Activated T-helper 1 cell treated with anti-CD3 and anti-CD28 coated beads, Interleukin-2, amount 50 U/mL, for 16 hours (primary cell): ENCODE measurements at regions not wholly inside any gene's neighbourhood (a gene's known extent, or its start where the extent isn't known, plus 50 kb on each side); places are given as distances from the start of the nearest gene placed in this dataset.
A peak's percentile ranks its signal among the peaks of the same experiment; 100 is the strongest.

Source experiments
- DNase-seq, 2 donors: peaks; one replicate each; pipeline ENCODE4 v3.0.0-alpha.2; 2020; ENCODE audit warnings: low read depth in 1 of 2, low spot score in 1 of 2

GRCh38 chr20:53750827-53751619, 157.4 kb upstream of the ZNF217 start:
- DNase-seq = peak in 1 of 2 donors; percentile 3

GRCh38 chr20:53749499-53749898, 155.9 kb upstream of the ZNF217 start:
- no peak for DNase-seq

GRCh38 chr20:53748821-53749421, 155.3 kb upstream of the ZNF217 start:
- no peak for DNase-seq

GRCh38 chr20:53748176-53748575, 154.5 kb upstream of the ZNF217 start:
- no peak for DNase-seq

GRCh38 chr20:53743607-53744260, 150.1 kb upstream of the ZNF217 start:
- DNase-seq = no peak

- no peak for DNase-seq
Observed at GRCh38 chr20:53742685-53743081, 149.0 kb upstream of the ZNF217 start.

GRCh38 chr20:53741726-53742028, 148.0 kb upstream of the ZNF217 start:
- DNase-seq = no peak

GRCh38 chr20:53739799-53740785, 146.5 kb upstream of the ZNF217 start:
- no peak for DNase-seq

- no peak for DNase-seq
Observed at GRCh38 chr20:53738945-53739798, 145.5 kb upstream of the ZNF217 start.

- DNase-seq = no peak
Observed at GRCh38 chr20:53738039-53738944, 144.7 kb upstream of the ZNF217 start.

GRCh38 chr20:53737396-53738038, 143.9 kb upstream of the ZNF217 start:
- DNase-seq = no peak

GRCh38 chr20:53736757-53737395, 143.2 kb upstream of the ZNF217 start:
- no peak for DNase-seq

GRCh38 chr20:53736122-53736756, 142.6 kb upstream of the ZNF217 start:
- no peak for DNase-seq

GRCh38 chr20:53735536-53736050, 142.0 kb upstream of the ZNF217 start:
- no peak for DNase-seq

GRCh38 chr20:53734006-53734688, 140.5 kb upstream of the ZNF217 start:
- no peak for DNase-seq

GRCh38 chr20:53731595-53731994, 138.0 kb upstream of the ZNF217 start:
- no peak for DNase-seq

GRCh38 chr20:53728359-53728758, 134.7 kb upstream of the ZNF217 start:
- no peak for DNase-seq
